Stimulated activated naive B cell treated with anti-CD40 and anti-IgM and Interleukin-4, amounts not matched to agents 10 μg/mL and 1 μg/mL and 100 μg/mL, for 72 hours (primary cell): ENCODE measurements at regions not wholly inside any gene's neighbourhood (a gene's known extent, or its start where the extent isn't known, plus 50 kb on each side); places are given as distances from the start of the nearest gene placed in this dataset.
"Not testable (repeated sequence)": the region's sequence is repeated elsewhere in the genome, so short reads cannot be mapped to it uniquely, and the experiment has no call there.

Experiments
- ATAC-seq, 2 donors: fragments of 150-1000 bp; cut with Tn5 transposase; replicated peaks; 2 replicates each; pipeline ENCODE4 v1.10.0; 2021; ENCODE audit warnings: moderate library complexity in 1 of 2
- DNase-seq: peaks from one replicate; pipeline ENCODE4 v3.0.0; 2021
- H3K27ac Mint-ChIP-seq: one replicate; pipeline ENCODE4 v1.8.0; 2022; ENCODE audit warnings: mild to moderate bottlenecking, mixed read lengths
- H3K27me3 Mint-ChIP-seq, 2 donors: one replicate each; pipeline ENCODE4 v1.8.0; 2022; ENCODE audit warnings: mixed read lengths in 2 of 2
- H3K36me3 Mint-ChIP-seq, 2 donors: one replicate each; pipeline ENCODE4 v1.8.0; 2022; ENCODE audit warnings: mixed read lengths in 2 of 2, mild to moderate bottlenecking in 1 of 2
- H3K4me1 Mint-ChIP-seq, 2 donors: one replicate each; pipeline ENCODE4 v1.8.0; 2022; ENCODE audit warnings: mixed read lengths in 2 of 2, mild to moderate bottlenecking in 1 of 2
- H3K4me3 Mint-ChIP-seq, 2 donors: one replicate each; pipeline ENCODE4 v1.8.0; 2022; ENCODE audit warnings: mild to moderate bottlenecking in 2 of 2, mixed read lengths in 2 of 2, moderate library complexity in 1 of 2
- H3K9me3 Mint-ChIP-seq, 2 donors: one replicate each; pipeline ENCODE4 v1.8.0; 2022; ENCODE audit warnings: mixed read lengths in 2 of 2, mild to moderate bottlenecking in 1 of 2

DNA sequence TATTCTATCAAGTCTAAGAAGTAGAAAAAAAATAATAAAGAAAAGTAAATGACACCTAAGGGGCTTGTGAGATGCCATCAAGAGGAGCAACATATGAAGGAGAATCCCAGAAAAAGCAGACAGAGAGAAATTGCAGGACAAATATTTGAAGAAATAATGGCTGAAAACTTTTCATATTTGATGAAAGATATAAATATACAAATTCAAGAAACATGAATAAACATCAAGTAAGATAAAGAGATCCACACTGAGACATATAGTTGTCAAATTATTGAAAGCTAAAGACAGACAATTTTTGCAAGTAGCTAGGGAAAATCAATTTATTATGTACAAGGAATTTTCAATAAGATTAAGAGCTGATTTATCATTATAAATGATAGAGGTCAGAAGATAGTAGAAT is 558.0 kb downstream of the ZWINT start:
- no peak for ATAC-seq
- no peak for DNase-seq
- Mint-ChIP-seq H3K4me1 (no peaks in the 10 kb centered on the region), H3K27ac (no peak overlapping the region), H3K36me3 (no peaks in the 10 kb centered on the region), H3K4me3 (no peak overlapping the region), H3K27me3 (no peaks in the 10 kb centered on the region), H3K9me3 (peaks cover 1 to 4% of the 10 kb centered on the region in 2 donors)

- no peaks in the 10 kb centered on the region for H3K36me3 Mint-ChIP-seq
- H3K9me3 Mint-ChIP-seq: peaks cover 1 to 4% of the 10 kb centered on the region in 2 donors
- no peaks in the 10 kb centered on the region for H3K4me1 Mint-ChIP-seq
- ATAC-seq: no peak
- no peak overlapping the region for H3K27ac Mint-ChIP-seq
- H3K4me3 Mint-ChIP-seq: no peak overlapping the region
- H3K27me3 Mint-ChIP-seq: no peaks in the 10 kb centered on the region
- no peak for DNase-seq
Measured at GRCh38 chr10:55801353-55801661, 559.8 kb downstream of the ZWINT start.

- DNase-seq: no peak
- Mint-ChIP-seq H3K4me1 (no peaks in the 10 kb centered on the region), H3K36me3 (no peaks in the 10 kb centered on the region), H3K4me3 (no peak overlapping the region), H3K27ac (no peak overlapping the region), H3K27me3 (no peaks in the 10 kb centered on the region), H3K9me3 (peaks cover 1 to 4% of the 10 kb centered on the region in 2 donors)
- no peak for ATAC-seq
Measured at GRCh38 chr10:55800602-55801352, 560.3 kb downstream of the ZWINT start.

- Mint-ChIP-seq H3K9me3 (peaks cover 0 to 2% of the 10 kb centered on the region in 2 donors), H3K27me3 (no peaks in the 10 kb centered on the region), H3K4me1 (no peaks in the 10 kb centered on the region), H3K4me3 (no peak overlapping the region), H3K36me3 (no peaks in the 10 kb centered on the region), H3K27ac (no peak overlapping the region)
- DNase-seq (no peak), ATAC-seq (no peak)
Measured at GRCh38 chr10:55793024-55793423, 568.0 kb downstream of the ZWINT start.

DNA sequence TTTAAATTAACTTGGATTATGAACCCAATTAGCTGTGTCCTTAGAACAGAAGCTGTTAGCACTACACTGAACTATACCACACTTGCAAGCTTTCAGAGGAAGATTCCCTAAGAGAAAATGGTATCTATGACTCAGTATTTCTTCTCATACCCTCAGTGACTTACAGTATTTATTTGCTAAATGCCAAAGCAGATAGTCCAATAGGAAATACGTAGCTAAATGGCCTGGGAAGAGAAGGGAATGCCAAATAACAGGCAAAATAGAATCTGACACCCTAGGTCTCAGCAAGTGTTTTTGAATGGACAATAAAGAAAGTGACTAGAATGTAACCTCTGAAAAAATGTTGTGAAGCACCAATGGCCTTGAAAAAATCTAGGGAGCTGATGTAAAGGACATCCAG is 570.8 kb downstream of the ZWINT start:
- H3K27me3 Mint-ChIP-seq, ATAC-seq, H3K9me3 Mint-ChIP-seq, H3K4me1 Mint-ChIP-seq, H3K27ac Mint-ChIP-seq, DNase-seq, H3K4me3 Mint-ChIP-seq, H3K36me3 Mint-ChIP-seq: not testable (repeated sequence)

DNA sequence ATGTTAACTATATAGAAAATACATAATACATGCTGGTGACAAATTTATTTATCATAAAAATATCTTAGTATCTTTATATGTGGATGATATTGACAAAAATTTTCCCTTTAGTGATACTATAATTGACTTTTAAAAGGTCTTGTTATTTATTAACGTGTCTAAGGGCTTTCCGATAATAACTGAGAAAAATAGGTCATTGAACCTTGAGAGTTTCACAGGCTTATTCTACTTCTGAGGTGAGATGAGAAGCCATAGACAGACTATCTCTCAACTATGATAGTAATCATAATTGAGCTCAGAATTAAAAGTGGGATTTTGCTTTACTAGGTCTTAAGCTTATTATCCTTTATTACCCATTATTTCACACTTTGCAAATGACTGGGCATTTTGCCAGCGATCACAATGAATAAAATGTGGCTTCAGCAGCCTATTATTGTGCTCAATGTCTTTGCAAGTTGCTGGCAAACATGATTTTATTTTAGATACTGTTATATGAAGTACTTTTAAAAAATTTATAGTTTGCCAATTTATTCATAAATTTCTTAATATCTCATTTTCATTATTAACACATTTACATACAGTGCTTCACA is 574.5 kb downstream of the ZWINT start:
- Mint-ChIP-seq H3K36me3 (no peaks in the 10 kb centered on the region), H3K4me3 (no peak overlapping the region), H3K9me3 (peaks cover 0 to 2% of the 10 kb centered on the region in 2 donors), H3K27ac (no peak overlapping the region), H3K4me1 (no peaks in the 10 kb centered on the region), H3K27me3 (no peaks in the 10 kb centered on the region)
- no peak for DNase-seq
- no peak for ATAC-seq

DNA sequence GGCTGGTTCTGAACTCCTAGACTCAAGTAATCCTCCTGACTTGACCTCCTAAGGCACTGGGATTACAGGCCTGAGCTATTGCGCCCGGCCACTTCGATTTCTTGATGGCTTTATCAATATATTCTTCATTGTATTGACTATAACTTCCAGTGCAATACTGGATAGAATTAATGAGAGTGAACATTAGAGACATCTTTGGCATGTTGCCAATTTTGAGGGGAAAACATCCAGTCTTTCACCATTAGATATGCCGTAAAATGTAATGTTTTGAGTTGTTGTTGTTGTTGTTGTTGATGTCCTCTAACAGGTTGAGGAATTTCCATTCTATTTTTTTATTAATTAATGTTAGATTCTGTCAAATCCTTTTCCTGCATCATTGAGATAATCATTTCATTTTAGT is 578.9 kb downstream of the ZWINT start:
- H3K9me3 Mint-ChIP-seq: no peaks in the 10 kb centered on the region
- H3K27me3 Mint-ChIP-seq: no peaks in the 10 kb centered on the region
- H3K4me1 Mint-ChIP-seq: no peaks in the 10 kb centered on the region
- no peak for ATAC-seq
- no peak overlapping the region for H3K27ac Mint-ChIP-seq
- no peak for DNase-seq
- no peaks in the 10 kb centered on the region for H3K36me3 Mint-ChIP-seq
- H3K4me3 Mint-ChIP-seq: no peak overlapping the region

DNA sequence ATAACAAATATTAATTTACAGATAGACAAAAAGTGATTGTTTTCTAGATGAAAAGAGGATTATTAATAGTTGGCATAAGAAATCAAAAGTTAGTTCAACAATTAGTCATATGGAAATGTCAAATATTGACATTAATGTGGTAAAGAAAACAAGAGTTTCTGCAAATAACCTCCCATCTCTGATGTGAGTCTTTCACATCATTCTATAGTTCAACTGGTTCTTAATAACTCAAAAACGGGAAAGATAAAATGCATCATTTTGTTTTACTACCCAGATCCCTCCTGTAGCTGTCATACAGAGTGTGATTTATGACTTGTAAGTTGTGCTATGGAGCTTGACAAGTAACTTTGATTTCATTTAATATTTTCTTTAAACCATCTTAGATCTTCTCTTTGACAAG is 594.8 kb downstream of the ZWINT start:
- Mint-ChIP-seq H3K4me1 (no peaks in the 10 kb centered on the region), H3K9me3 (no peaks in the 10 kb centered on the region), H3K4me3 (no peak overlapping the region), H3K27ac (no peak overlapping the region), H3K27me3 (no peaks in the 10 kb centered on the region), H3K36me3 (no peaks in the 10 kb centered on the region)
- DNase-seq (no peak), ATAC-seq (no peak)

DNA sequence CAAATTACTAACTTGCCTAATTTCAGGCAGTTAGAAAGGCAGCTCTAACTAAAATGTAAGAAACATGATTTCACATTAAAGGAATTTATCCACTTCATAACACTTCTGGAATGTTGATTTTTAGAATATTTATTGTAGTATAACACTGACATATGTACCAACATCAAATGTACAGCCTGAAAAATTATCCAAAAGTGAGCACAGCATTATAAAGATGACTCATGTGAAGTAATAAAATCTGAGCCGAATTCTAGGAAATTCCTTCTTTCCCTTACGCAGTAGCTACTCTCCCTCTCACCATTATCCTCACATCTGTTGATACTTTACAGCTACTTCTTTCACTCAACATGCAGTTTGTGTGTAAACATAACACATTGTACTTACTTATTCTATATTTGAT is 610.6 kb downstream of the ZWINT start:
- H3K4me1 Mint-ChIP-seq: no peaks in the 10 kb centered on the region
- no peak overlapping the region for H3K27ac Mint-ChIP-seq
- no peak overlapping the region for H3K4me3 Mint-ChIP-seq

DNA sequence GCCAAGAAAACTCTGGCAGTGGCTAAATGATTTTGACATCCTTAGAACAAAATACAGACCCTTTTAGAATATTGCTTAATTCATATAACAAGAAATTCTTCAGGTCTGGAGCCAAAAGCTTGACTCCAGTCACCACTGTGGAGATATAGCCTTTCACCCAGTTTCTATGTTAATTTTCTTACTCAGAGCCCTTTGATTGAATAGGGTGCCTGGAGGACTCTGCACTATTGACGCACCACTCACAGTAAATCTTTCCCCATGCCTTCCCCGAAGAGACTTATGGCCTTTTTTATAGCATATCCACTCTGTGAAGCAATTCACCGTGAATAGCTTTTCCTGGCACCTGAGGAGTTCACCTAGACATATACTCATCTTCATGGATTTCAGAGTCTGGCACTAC is 613.8 kb downstream of the ZWINT start:
- no peak overlapping the region for H3K4me3 Mint-ChIP-seq
- DNase-seq (no peak), ATAC-seq (no peak)

More for the DNA sequence above, 610.6 kb downstream of the ZWINT start:
- no peaks in the 10 kb centered on the region for H3K36me3 Mint-ChIP-seq
- peaks cover 0 to 2% of the 10 kb centered on the region in 2 donors for H3K9me3 Mint-ChIP-seq
- DNase-seq: no peak
- ATAC-seq: no peak
- no peaks in the 10 kb centered on the region for H3K27me3 Mint-ChIP-seq

DNA sequence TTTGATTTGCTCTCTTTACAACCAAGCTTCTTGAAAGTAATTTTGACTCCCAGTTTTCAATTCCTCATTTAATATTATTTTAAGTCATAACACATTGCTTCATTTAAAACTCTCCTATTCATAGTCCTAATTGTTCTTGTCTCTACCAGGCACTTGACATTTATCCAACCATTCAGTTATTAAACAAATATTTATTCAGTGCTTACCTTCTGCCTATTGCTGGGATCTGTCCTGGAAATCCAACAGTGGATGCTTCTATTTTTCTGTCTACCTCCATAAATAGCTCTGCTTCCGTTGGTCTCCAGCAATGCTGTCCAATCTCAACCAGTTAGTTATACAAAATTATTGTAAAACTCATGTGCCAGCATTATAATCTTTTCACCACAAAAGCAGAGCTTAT is 615.1 kb downstream of the ZWINT start:
- Mint-ChIP-seq H3K4me1 (no peaks in the 10 kb centered on the region), H3K36me3 (no peaks in the 10 kb centered on the region), H3K9me3 (no peaks in the 10 kb centered on the region), H3K4me3 (no peak overlapping the region), H3K27me3 (no peaks in the 10 kb centered on the region), H3K27ac (no peak overlapping the region)
- no peak for ATAC-seq
- no peak for DNase-seq

More for the DNA sequence above, 613.8 kb downstream of the ZWINT start:
- H3K36me3 Mint-ChIP-seq: no peaks in the 10 kb centered on the region
- no peaks in the 10 kb centered on the region for H3K27me3 Mint-ChIP-seq
- H3K9me3 Mint-ChIP-seq: no peaks in the 10 kb centered on the region
- H3K4me1 Mint-ChIP-seq: no peaks in the 10 kb centered on the region
- H3K27ac Mint-ChIP-seq: no peak overlapping the region

DNA sequence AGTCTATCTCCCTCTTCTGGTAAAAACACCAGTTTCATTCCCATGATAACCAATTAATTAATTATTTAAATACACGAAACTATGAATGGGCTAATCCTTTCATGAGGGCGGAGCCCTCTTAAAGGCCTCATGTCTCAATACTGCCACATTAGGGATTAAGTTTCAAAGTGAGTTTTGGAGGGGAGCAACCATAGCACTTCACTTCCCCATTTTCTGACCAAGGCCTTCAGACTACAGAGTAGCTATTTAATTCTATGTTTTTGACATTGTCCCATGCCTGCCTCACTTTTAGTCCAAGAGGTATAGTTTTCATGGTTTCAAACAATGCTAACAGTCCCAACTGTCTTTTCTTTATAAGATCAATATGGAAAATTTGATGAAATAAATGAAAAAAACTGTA is 618.6 kb downstream of the ZWINT start:
- H3K9me3 Mint-ChIP-seq: no peaks in the 10 kb centered on the region
- no peak for ATAC-seq

GRCh38 chr10:55740767-55741166 is 620.3 kb downstream of the ZWINT start:
- H3K36me3 Mint-ChIP-seq, H3K4me3 Mint-ChIP-seq, H3K4me1 Mint-ChIP-seq, H3K27me3 Mint-ChIP-seq, H3K9me3 Mint-ChIP-seq, DNase-seq, H3K27ac Mint-ChIP-seq: not testable (repeated sequence)
- ATAC-seq: peak in 1 of 2 donors; percentile 29

More for the DNA sequence above, 618.6 kb downstream of the ZWINT start:
- Mint-ChIP-seq H3K27me3 (no peaks in the 10 kb centered on the region), H3K36me3 (no peaks in the 10 kb centered on the region), H3K27ac (no peak overlapping the region), H3K4me1 (no peaks in the 10 kb centered on the region), H3K4me3 (no peak overlapping the region)
- DNase-seq: no peak

- Mint-ChIP-seq H3K27me3 (no peaks in the 10 kb centered on the region), H3K27ac (no peak overlapping the region), H3K9me3 (no peaks in the 10 kb centered on the region), H3K4me1 (no peaks in the 10 kb centered on the region), H3K36me3 (no peaks in the 10 kb centered on the region), H3K4me3 (no peak overlapping the region)
- DNase-seq: no peak
- ATAC-seq: no peak
Measured at GRCh38 chr10:55740110-55740509, 620.9 kb downstream of the ZWINT start.

DNA sequence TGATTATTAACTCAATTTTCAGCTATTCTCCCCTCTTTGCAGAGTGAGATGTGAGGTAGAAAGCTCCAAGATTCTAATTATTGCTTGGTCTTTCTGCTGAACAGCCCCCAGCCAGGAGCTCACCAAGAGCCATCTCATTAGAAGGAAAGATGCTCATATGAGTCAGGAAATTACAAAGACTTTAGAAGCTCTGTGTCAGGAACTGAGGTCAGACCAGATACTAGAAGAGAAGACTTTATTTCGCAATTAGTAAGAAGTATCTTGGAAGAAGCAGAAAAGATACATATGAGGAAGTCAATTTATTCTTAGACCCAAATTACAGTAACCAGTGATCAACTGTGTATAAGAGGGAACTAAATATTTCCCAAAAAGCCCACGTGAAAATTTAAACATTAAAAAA is 626.9 kb downstream of the ZWINT start:
- H3K9me3 Mint-ChIP-seq: no peaks in the 10 kb centered on the region
- no peaks in the 10 kb centered on the region for H3K4me1 Mint-ChIP-seq
- H3K4me3 Mint-ChIP-seq: no peak overlapping the region
- no peaks in the 10 kb centered on the region for H3K36me3 Mint-ChIP-seq
- no peaks in the 10 kb centered on the region for H3K27me3 Mint-ChIP-seq
- H3K27ac Mint-ChIP-seq: no peak overlapping the region
- DNase-seq (no peak), ATAC-seq (no peak)
